Astrocyte of the spinal cord (primary cell): ENCODE measurements at regions not wholly inside any gene's neighbourhood (a gene's known extent, or its start where the extent isn't known, plus 50 kb on each side); places are given as distances from the start of the nearest gene placed in this dataset.

Experiments
- DNase-seq: peaks from one replicate; pipeline ENCODE4 v3.0.0; 2011; ENCODE audit warnings: low read depth, low spot score
- H3K4me3 ChIP-seq: 2 replicates; pipeline ENCODE4 v1.5.1; 2011; ENCODE audit warnings: low read depth, mild to moderate bottlenecking, low read length, moderate library complexity
- CTCF ChIP-seq: IDR thresholded peaks from 2 replicates; pipeline ENCODE4 v1.5.1; 2012; ENCODE audit warnings: low read depth, mild to moderate bottlenecking, low read length, inconsistent platforms
- in situ Hi-C: cut with HindIII; loops from 2 replicates; pipeline ENCODE4 v1.10.0; 2017; ENCODE audit warnings: low sequenced_read_pairs

GRCh38 chr12:78586790-78587189 is 277.8 kb upstream of the SYT1 start:
- no peak for DNase-seq
- H3K4me3 ChIP-seq: no peak overlapping the region
- in situ Hi-C loops: no loop called here
- no peak for TF ChIP-seq CTCF

- no peak for TF ChIP-seq CTCF
- no peak overlapping the region for H3K4me3 ChIP-seq
- no peak for DNase-seq
- in situ Hi-C loops: no loop called here
These were observed 265.2 kb upstream of the SYT1 start for GRCh38 chr12:78599366-78599765.

GRCh38 chr12:78600541-78600940 is 264.0 kb upstream of the SYT1 start:
- in situ Hi-C loops: no loop called here
- no peak overlapping the region for H3K4me3 ChIP-seq
- TF ChIP-seq CTCF: no peak
- DNase-seq: no peak

GRCh38 chr12:78611504-78611903 is 253.1 kb upstream of the SYT1 start:
- no peak overlapping the region for H3K4me3 ChIP-seq
- TF ChIP-seq CTCF: no peak

GRCh38 chr12:78612190-78612589 is 252.4 kb upstream of the SYT1 start:
- in situ Hi-C loops: no loop called here
- DNase-seq: no peak
- no peak for TF ChIP-seq CTCF
- no peak overlapping the region for H3K4me3 ChIP-seq

More at GRCh38 chr12:78611504-78611903, 253.1 kb upstream of the SYT1 start:
- no peak for DNase-seq
- in situ Hi-C loops: no loop called here

GRCh38 chr12:78617683-78618082 is 246.9 kb upstream of the SYT1 start:
- DNase-seq: no peak
- no peak for TF ChIP-seq CTCF
- H3K4me3 ChIP-seq: no peak overlapping the region
- in situ Hi-C loops: no loop called here
